H1 (cell line): ENCODE measurements at regions not wholly inside any gene's neighbourhood (a gene's known extent, or its start where the extent isn't known, plus 50 kb on each side); places are given as distances from the start of the nearest gene placed in this dataset.

Source experiments
- CTCF ChIA-PET: fragments of 300-600 bp; sonication (Branson Sonifier 250); formaldehyde crosslinking; loops from one replicate; lab custom pipeline; 2021; ENCODE audit not compliant: partially characterized antibody; lab: Charles Lee
- POLR2A ChIA-PET: fragments of 300-600 bp; sonication (Branson Sonifier 250); formaldehyde crosslinking; loops from one replicate; lab custom pipeline; 2021; ENCODE audit warnings: inconsistent platforms; ENCODE audit not compliant: partially characterized antibody; lab: Charles Lee
- DNase-seq, 2 experiments: peaks; one replicate each; pipeline versions ENCODE4 v3.0.0 to v3.0.0-alpha.2; 2010 to 2022; ENCODE audit warnings: low spot score in 2 of 2, low read depth in 1 of 2, mixed read lengths in 1 of 2
- FAIRE-seq: peaks from 2 replicates; lab custom pipeline; 2011; peaks lifted over from hg19 to GRCh38; lab: Jason Lieb, UNC
- H2AFZ ChIP-seq: 2 replicates; pipeline ENCODE4 v1.8.1; 2012; ENCODE audit warnings: low read length, inconsistent platforms
- H2AK5ac ChIP-seq: 2 replicates; pipeline ENCODE4 v1.6.1; 2013; ENCODE audit warnings: low read depth, low read length
- H2BK120ac ChIP-seq: replicated peaks from 2 replicates; pipeline ENCODE3; 2013; ENCODE audit warnings: low read depth, low read length, inconsistent platforms
- H2BK12ac ChIP-seq: 2 replicates; pipeline ENCODE4 v1.6.1; 2013; ENCODE audit warnings: low read depth, low read length
- H2BK15ac ChIP-seq: 2 replicates; pipeline ENCODE4 v1.6.1; 2013; ENCODE audit warnings: low read length
- H2BK20ac ChIP-seq: 2 replicates; pipeline ENCODE4 v1.6.1; 2013; ENCODE audit warnings: low read length
- H2BK5ac ChIP-seq: 2 replicates; pipeline ENCODE4 v1.6.1; 2013; ENCODE audit warnings: low read depth, low read length
- H3K14ac ChIP-seq: 2 replicates; pipeline ENCODE4 v1.6.1; 2013; ENCODE audit warnings: inconsistent platforms; ENCODE audit not compliant: insufficient read length
- H3K18ac ChIP-seq: 2 replicates; pipeline ENCODE4 v1.6.1; 2013; ENCODE audit warnings: low read length; ENCODE audit errors: extremely low read depth
- H3K23ac ChIP-seq: 2 replicates; pipeline ENCODE4 v1.6.1; 2013; ENCODE audit warnings: inconsistent platforms; ENCODE audit not compliant: insufficient read length
- H3K23me2 ChIP-seq: 2 replicates; pipeline ENCODE4 v1.6.1; 2013; ENCODE audit warnings: low read depth, low read length
- H3K27ac ChIP-seq: 2 replicates; pipeline ENCODE4 v1.6.1; 2011; ENCODE audit warnings: low read depth, low read length, inconsistent platforms
- H3K27me3 ChIP-seq, 4 experiments: replicated peaks in 1 of 4; 1 replicate in 1 of 4; 2 replicates in 3 of 4; pipeline versions ENCODE4 v1.6.1 to v1.8.1; 2011 to 2013; ENCODE audit warnings: low read length in 3 of 4, mild to moderate bottlenecking in 3 of 4, inconsistent platforms in 2 of 4, mixed read lengths in 2 of 4, moderate library complexity in 1 of 4; ENCODE audit not compliant: control insufficient read depth in 3 of 4, insufficient read depth in 3 of 4; ENCODE audit errors: extremely low read depth in 1 of 4
- H3K36me3 ChIP-seq, 4 experiments: 2 replicates each; pipeline versions ENCODE4 v1.6.1 to v1.8.1; 2011 to 2013; ENCODE audit warnings: mild to moderate bottlenecking in 4 of 4, low read length in 3 of 4, moderate library complexity in 2 of 4, control low read depth in 1 of 4, inconsistent platforms in 1 of 4; ENCODE audit not compliant: insufficient read depth in 4 of 4, control insufficient read depth in 2 of 4
- H3K4ac ChIP-seq: replicated peaks from 2 replicates; pipeline ENCODE3; 2013; ENCODE audit warnings: low read length, low read depth, mixed read lengths, inconsistent platforms; ENCODE audit not compliant: insufficient read length
- H3K4me1 ChIP-seq, 4 experiments: replicated peaks in 1 of 4; 1 replicate in 1 of 4; 2 replicates in 3 of 4; pipeline versions ENCODE4 v1.6.1 to v1.8.1; 2011 to 2013; ENCODE audit warnings: low read length in 3 of 4, inconsistent platforms in 2 of 4, mixed read lengths in 1 of 4; ENCODE audit not compliant: insufficient read depth in 4 of 4, control insufficient read depth in 3 of 4
- H3K4me2 ChIP-seq, 2 experiments: 2 replicates each; pipeline versions ENCODE4 v1.6.1 to v1.8.1; 2011 to 2013; ENCODE audit warnings: low read depth in 2 of 2, low read length in 2 of 2, control low read depth in 1 of 2, inconsistent platforms in 1 of 2, mild to moderate bottlenecking in 1 of 2; ENCODE audit not compliant: insufficient read depth in 1 of 2
- H3K4me3 ChIP-seq, 4 experiments: fragments of 200-600, 300-600 bp in 1 of 4; sonication (generic), shearing (Covaris generic), sonication (Bioruptor Twin) in 1 of 4; 2 replicates each; pipeline versions ENCODE4 v1.5.1 to v1.8.1; 2011 to 2016; ENCODE audit warnings: low read length in 4 of 4, low read depth in 3 of 4, control low read depth in 2 of 4, inconsistent platforms in 2 of 4, mild to moderate bottlenecking in 2 of 4, mixed read lengths in 1 of 4, moderate library complexity in 1 of 4; ENCODE audit not compliant: insufficient read depth in 2 of 4; ENCODE audit errors: extremely low read depth in 1 of 4
- H3K56ac ChIP-seq: replicated peaks from 2 replicates; pipeline ENCODE3; 2013; ENCODE audit warnings: low read depth, mild to moderate bottlenecking, mixed read lengths, low read length, inconsistent platforms; ENCODE audit not compliant: insufficient read length
- H3K79me1 ChIP-seq: 2 replicates; pipeline ENCODE4 v1.6.1; 2013; ENCODE audit warnings: low read depth, low read length, control low read depth
- H3K79me2 ChIP-seq, 2 experiments: 2 replicates each; pipeline versions ENCODE4 v1.6.1 to v1.8.1; 2012 to 2013; ENCODE audit warnings: low read length in 2 of 2, mild to moderate bottlenecking in 2 of 2, inconsistent platforms in 1 of 2; ENCODE audit not compliant: insufficient read depth in 2 of 2, control insufficient read depth in 1 of 2
- H3K9ac ChIP-seq, 4 experiments: replicated peaks in 1 of 4; 1 replicate in 1 of 4; 2 replicates in 3 of 4; pipeline versions ENCODE4 v1.6.1 to v1.8.1; 2011 to 2013; ENCODE audit warnings: low read depth in 3 of 4, low read length in 3 of 4, control low read depth in 2 of 4, mild to moderate bottlenecking in 2 of 4, moderate library complexity in 2 of 4, inconsistent platforms in 1 of 4; ENCODE audit errors: extremely low read depth in 1 of 4
- H3K9me3 ChIP-seq, 2 experiments: 2 replicates each; pipeline versions ENCODE4 v1.6.1 to v1.8.1; 2012 to 2013; ENCODE audit warnings: mild to moderate bottlenecking in 2 of 2, moderate library complexity in 2 of 2, control low read depth in 1 of 2, inconsistent platforms in 1 of 2, low read depth in 1 of 2, low read length in 1 of 2, mixed read lengths in 1 of 2; ENCODE audit not compliant: insufficient read depth in 2 of 2
- H4K20me1 ChIP-seq, 2 experiments: replicated peaks in 1 of 2; 2 replicates each; pipeline versions ENCODE3 to v1.8.1; 2011 to 2013; ENCODE audit warnings: inconsistent platforms in 2 of 2, low read length in 2 of 2, mild to moderate bottlenecking in 1 of 2; ENCODE audit not compliant: insufficient read depth in 2 of 2, control insufficient read depth in 1 of 2
- H4K5ac ChIP-seq: 2 replicates; pipeline ENCODE4 v1.6.1; 2013; ENCODE audit warnings: low read length, low read depth, mixed read lengths, inconsistent platforms; ENCODE audit not compliant: insufficient read length
- H4K8ac ChIP-seq: 2 replicates; pipeline ENCODE4 v1.8.0; 2013; ENCODE audit warnings: mild to moderate bottlenecking, moderate library complexity, low read length, inconsistent platforms; ENCODE audit not compliant: insufficient read depth; ENCODE audit errors: extremely low read depth
- H4K91ac ChIP-seq: replicated peaks from 2 replicates; pipeline ENCODE3; 2013; ENCODE audit warnings: low read length, mixed read lengths, inconsistent platforms; ENCODE audit not compliant: insufficient read length
- CEBPB ChIP-seq: IDR thresholded peaks from 2 replicates; pipeline ENCODE4 v1.6.1; 2012; ENCODE audit warnings: low read depth, low read length
- CHD1 ChIP-seq: IDR thresholded peaks from 2 replicates; pipeline ENCODE4 v1.6.1; 2012; ENCODE audit warnings: low read depth, low read length, improper control_type of control experiment
- WGBS, 2 experiments: shearing (Covaris generic) in 1 of 2; methylation state at CpG; one replicate each; pipeline versions ENCODE4 v1.1.6 to v1.1.7; 2013 to 2015; ENCODE audit warnings: low lambda C conversion rate in 2 of 2, mixed read lengths in 2 of 2, inconsistent platforms in 1 of 2, low coverage in 1 of 2, missing lambda C conversion rate in 1 of 2; ENCODE audit not compliant: insufficient replicate concordance in 2 of 2, insufficient coverage in 1 of 2, insufficient read length in 1 of 2; ENCODE audit errors: extremely low coverage in 1 of 2, missing lambda C conversion rate in 1 of 2; 5-methylcytosine and 5-hydroxymethylcytosine counted together

DNA sequence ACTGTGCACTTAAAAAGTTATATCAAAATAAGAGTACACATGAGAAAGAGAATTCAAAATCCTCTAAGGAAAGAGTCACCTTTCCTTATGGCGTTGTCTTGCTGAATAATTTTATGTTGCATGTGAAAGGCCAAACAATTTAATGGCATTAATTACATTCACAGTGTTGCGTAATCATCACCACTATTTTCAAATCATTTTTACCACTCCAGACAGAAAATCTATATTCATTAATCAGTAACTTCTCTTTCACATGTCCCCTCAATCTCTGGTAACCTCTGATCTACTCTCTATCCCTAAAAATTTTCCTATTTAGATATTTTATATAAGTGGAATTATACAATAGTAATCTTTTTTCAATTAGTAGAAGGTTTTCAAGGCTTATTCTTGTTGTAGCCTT lies 283.0 kb downstream of the CXXC4 start:
- no peaks in the 10 kb centered on the region for H3K79me1 ChIP-seq
- no peak overlapping the region for H2BK12ac ChIP-seq
- H4K20me1 ChIP-seq: no peaks in the 10 kb centered on the region
- H3K23me2 ChIP-seq: no peaks in the 10 kb centered on the region
- no peak overlapping the region for H2BK15ac ChIP-seq
- H3K9ac ChIP-seq: no peak overlapping the region
- DNase-seq (no peak), FAIRE-seq (no peak)
- no peak overlapping the region for H3K56ac ChIP-seq
- no peak overlapping the region for H4K91ac ChIP-seq
- 91% methylated on average over 2 of the region's 2 CpGs; no CpG with 5 or more reads in 1 of the 2 experiments for WGBS, 2 experiments
- no peaks in the 10 kb centered on the region for H3K36me3 ChIP-seq
- no peak overlapping the region for H3K18ac ChIP-seq
- H3K4ac ChIP-seq: no peak overlapping the region
- H2BK120ac ChIP-seq: no peak overlapping the region
- H2AK5ac ChIP-seq: no peak overlapping the region
- H2BK5ac ChIP-seq: no peak overlapping the region
- H3K9me3 ChIP-seq: no peaks in the 10 kb centered on the region
- H3K23ac ChIP-seq: no peak overlapping the region
- no peak overlapping the region for H4K8ac ChIP-seq
- H3K14ac ChIP-seq: no peak overlapping the region
- no peak overlapping the region for H3K27ac ChIP-seq
- no peaks in the 10 kb centered on the region for H3K27me3 ChIP-seq
- no peak for TF ChIP-seq CHD1
- TF ChIP-seq CEBPB: peak; percentile 92
- no peaks in the 10 kb centered on the region for H3K79me2 ChIP-seq
- H3K4me2 ChIP-seq: no peak overlapping the region
- no peak overlapping the region for H2BK20ac ChIP-seq
- H3K4me1 ChIP-seq: no peaks in the 10 kb centered on the region
- CTCF ChIA-PET: interaction anchor here (0.8 kb wide), 1 partner anchor 51 kb away, joined by 3 read pairs; no protein-coding TSS in a partner anchor
- H2AFZ ChIP-seq: no peak overlapping the region
- no peak overlapping the region for H3K4me3 ChIP-seq
- POLR2A ChIA-PET: no interaction called here
- no peak overlapping the region for H4K5ac ChIP-seq
